A673 (cell line): ENCODE measurements at regions not wholly inside any gene's neighbourhood (a gene's known extent, or its start where the extent isn't known, plus 50 kb on each side); places are given as distances from the start of the nearest gene placed in this dataset.

Experiments
- BruUV-seq: library from RNA; stranded (reverse); fragments of 400-500 nt; replicated peaks from 2 replicates; lab custom pipeline; 2021; lab: Mats Ljungman, UMichigan
- CTCF ChIA-PET: fragments of 300-600 bp; sonication (Branson Sonifier 250); formaldehyde crosslinking; loops from one replicate; lab custom pipeline; 2022; ENCODE audit warnings: antibody characterized with exemption; lab: Charles Lee
- POLR2A ChIA-PET: fragments of 300-600 bp; sonication (Branson Sonifier 250); formaldehyde crosslinking; loops from one replicate; lab custom pipeline; 2022; ENCODE audit warnings: antibody characterized with exemption; ENCODE audit not compliant: low non-redundant PET; lab: Charles Lee
- DNase-seq: peaks from one replicate; pipeline ENCODE4 v3.0.0-alpha.2; 2015; ENCODE audit warnings: low spot score
- H3K27ac ChIP-seq: fragments of 200-600 bp; sonication (generic); 2 replicates; pipeline ENCODE4 v1.5.1; 2016; ENCODE audit warnings: mixed run types, low read depth, mild to moderate bottlenecking, mixed read lengths, antibody characterized with exemption, low read length; ENCODE audit not compliant: poor library complexity, severe bottlenecking
- H3K27me3 ChIP-seq: fragments of 200-600 bp; sonication (generic); replicated peaks from 2 replicates; pipeline ENCODE4 v1.6.1; 2017; ENCODE audit warnings: mixed run types, low read depth, mild to moderate bottlenecking, mixed read lengths, antibody characterized with exemption, low read length; ENCODE audit not compliant: insufficient read depth, poor library complexity
- H3K36me3 ChIP-seq: fragments of 200-600 bp; sonication (generic); 2 replicates; pipeline ENCODE4 v1.6.1; 2016; ENCODE audit warnings: mixed run types, mild to moderate bottlenecking, mixed read lengths, antibody characterized with exemption, low read length; ENCODE audit not compliant: insufficient read depth, poor library complexity, severe bottlenecking
- H3K4me1 ChIP-seq: fragments of 200-600 bp; sonication (generic); 2 replicates; pipeline ENCODE4 v1.6.1; 2017; ENCODE audit warnings: mixed run types, mild to moderate bottlenecking, mixed read lengths, antibody characterized with exemption, low read length; ENCODE audit not compliant: insufficient read depth, poor library complexity, severe bottlenecking
- H3K4me3 ChIP-seq: fragments of 200-600 bp; sonication (generic); 2 replicates; pipeline ENCODE4 v1.5.1; 2016; ENCODE audit warnings: low read depth, mixed run types, mild to moderate bottlenecking, mixed read lengths, low read length; ENCODE audit not compliant: poor library complexity, severe bottlenecking
- H3K9me3 ChIP-seq: fragments of 200-600 bp; sonication (generic); 2 replicates; pipeline ENCODE4 v1.6.1; 2016; ENCODE audit warnings: mixed run types, low read depth, mild to moderate bottlenecking, mixed read lengths, antibody characterized with exemption, low read length; ENCODE audit not compliant: poor library complexity, severe bottlenecking
- EZH2 ChIP-seq: fragments of 200-600 bp; sonication (generic); IDR thresholded peaks from 2 replicates; pipeline ENCODE4 v1.6.1; 2017; ENCODE audit warnings: borderline replicate concordance, low read depth, mild to moderate bottlenecking, mixed read lengths, antibody characterized with exemption, low read length; ENCODE audit not compliant: poor library complexity, severe bottlenecking
- intact Hi-C: fragments of 100-400 bp; cut with micrococcal nuclease; formaldehyde crosslinking; loops from one replicate; pipeline ENCODE4 v1.10.0; 2022; ENCODE audit not compliant: unreplicated experiment
- TF ChIP-seq, protein P1 (sequence below): fragments of 300-800, 200-600 bp; sonication (generic); conservative IDR thresholded peaks from 2 replicates; pipeline ENCODE4 v1.5.1; 2017; ENCODE audit warnings: low read depth, mild to moderate bottlenecking, antibody characterized with exemption, low read length, moderate library complexity, mixed read lengths

DNA sequence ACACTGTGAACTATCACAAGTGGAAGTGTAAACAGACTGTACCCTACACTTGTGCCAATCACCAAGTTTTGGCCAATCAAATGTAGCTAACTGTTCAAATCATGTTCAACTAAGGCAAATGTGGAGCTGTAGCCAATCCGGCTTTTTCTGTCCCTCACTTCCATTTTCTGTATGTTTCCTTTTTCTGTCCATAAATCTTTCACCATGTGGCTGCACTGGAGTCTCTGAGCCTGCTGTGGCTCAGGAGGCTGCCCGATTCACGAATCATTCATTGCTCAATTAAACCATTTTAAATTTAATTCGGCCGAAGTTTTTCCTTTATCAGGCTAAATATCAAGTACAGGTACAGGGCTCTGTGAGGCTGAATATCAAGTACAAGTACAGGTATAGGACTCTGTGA lies 216.5 kb downstream of the RFC3 start:
- ChIA-PET CTCF (no interaction called here), POLR2A (interaction anchor here (0.5 kb wide), 1 partner anchor 20 kb away, joined by 5 read pairs; no protein-coding TSS in a partner anchor)
- no peaks in the 10 kb centered on the region for H3K4me1 ChIP-seq
- no peak overlapping the region for H3K27ac ChIP-seq
- no peaks in the 10 kb centered on the region for H3K36me3 ChIP-seq
- intact Hi-C loops: no loop called here
- DNase-seq: no peak
- no TSS peak for BruUV-seq
- H3K27me3 ChIP-seq: no peaks in the 10 kb centered on the region
- H3K9me3 ChIP-seq: no peaks in the 10 kb centered on the region
- TF ChIP-seq, protein P1, sequence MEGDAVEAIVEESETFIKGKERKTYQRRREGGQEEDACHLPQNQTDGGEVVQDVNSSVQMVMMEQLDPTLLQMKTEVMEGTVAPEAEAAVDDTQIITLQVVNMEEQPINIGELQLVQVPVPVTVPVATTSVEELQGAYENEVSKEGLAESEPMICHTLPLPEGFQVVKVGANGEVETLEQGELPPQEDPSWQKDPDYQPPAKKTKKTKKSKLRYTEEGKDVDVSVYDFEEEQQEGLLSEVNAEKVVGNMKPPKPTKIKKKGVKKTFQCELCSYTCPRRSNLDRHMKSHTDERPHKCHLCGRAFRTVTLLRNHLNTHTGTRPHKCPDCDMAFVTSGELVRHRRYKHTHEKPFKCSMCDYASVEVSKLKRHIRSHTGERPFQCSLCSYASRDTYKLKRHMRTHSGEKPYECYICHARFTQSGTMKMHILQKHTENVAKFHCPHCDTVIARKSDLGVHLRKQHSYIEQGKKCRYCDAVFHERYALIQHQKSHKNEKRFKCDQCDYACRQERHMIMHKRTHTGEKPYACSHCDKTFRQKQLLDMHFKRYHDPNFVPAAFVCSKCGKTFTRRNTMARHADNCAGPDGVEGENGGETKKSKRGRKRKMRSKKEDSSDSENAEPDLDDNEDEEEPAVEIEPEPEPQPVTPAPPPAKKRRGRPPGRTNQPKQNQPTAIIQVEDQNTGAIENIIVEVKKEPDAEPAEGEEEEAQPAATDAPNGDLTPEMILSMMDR: no peak
- no peak for TF ChIP-seq EZH2
- no peak overlapping the region for H3K4me3 ChIP-seq

GRCh38 chr13:34035178-34035577 lies 217.2 kb downstream of the RFC3 start:
- H3K27me3 ChIP-seq: no peaks in the 10 kb centered on the region
- intact Hi-C loops: no loop called here
- POLR2A ChIA-PET: no interaction called here
- no peaks in the 10 kb centered on the region for H3K9me3 ChIP-seq
- BruUV-seq: no TSS peak
- H3K4me1 ChIP-seq: no peaks in the 10 kb centered on the region
- CTCF ChIA-PET: no interaction called here
- DNase-seq: no peak
- no peak overlapping the region for H3K4me3 ChIP-seq
- TF ChIP-seq, protein P1: no peak
- TF ChIP-seq EZH2: no peak
- no peak overlapping the region for H3K27ac ChIP-seq
- H3K36me3 ChIP-seq: no peaks in the 10 kb centered on the region

DNA sequence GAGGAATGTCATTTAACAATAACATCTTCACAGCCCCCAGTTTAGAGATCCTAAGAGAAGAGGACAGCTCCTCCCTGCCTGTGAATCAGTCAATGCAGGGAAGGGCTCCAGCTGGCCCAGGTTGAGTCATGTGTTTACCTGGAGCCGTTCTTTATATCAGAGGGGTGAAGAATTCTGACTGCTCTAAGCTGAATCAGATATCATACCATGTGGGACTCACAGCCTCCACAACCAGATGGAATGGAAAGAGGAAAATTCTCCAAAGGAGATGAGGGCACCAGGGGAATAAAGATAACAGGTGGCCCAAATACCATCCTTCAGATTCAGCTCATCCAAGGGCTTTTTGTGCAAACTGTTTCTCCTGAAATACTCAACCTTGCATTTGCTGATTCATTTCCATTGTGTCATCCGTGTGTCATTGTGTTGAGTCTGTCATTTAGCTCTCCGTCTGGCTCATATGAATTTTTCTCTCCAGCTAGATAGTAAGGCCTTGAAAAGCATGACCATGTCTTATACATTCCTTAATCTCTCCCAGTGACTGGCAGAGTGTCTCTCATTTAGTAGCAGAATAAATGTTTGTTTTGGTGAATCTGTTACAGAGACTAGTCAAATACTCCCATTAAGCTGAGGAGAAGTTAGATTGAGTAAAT lies 217.9 kb downstream of the RFC3 start:
- CTCF ChIA-PET: no interaction called here
- no peaks in the 10 kb centered on the region for H3K27me3 ChIP-seq

More for the DNA sequence above, 217.9 kb downstream of the RFC3 start:
- no peak for DNase-seq
- Histone ChIP-seq H3K4me1 (no peaks in the 10 kb centered on the region), H3K36me3 (no peaks in the 10 kb centered on the region), H3K9me3 (no peaks in the 10 kb centered on the region), H3K27ac (no peak overlapping the region), H3K4me3 (no peak overlapping the region)
- TF ChIP-seq EZH2: no peak
- TF ChIP-seq, protein P1: no peak
- POLR2A ChIA-PET: no interaction called here
- BruUV-seq: no TSS peak
- intact Hi-C loops: no loop called here
